Activated CD8-positive, alpha-beta memory T cell treated with anti-CD3 and anti-CD28 coated beads, Interleukin-2, amount 10 ng/mL, durations not matched to agents 7 days and 5 days (primary cell): ENCODE measurements at regions not wholly inside any gene's neighbourhood (a gene's known extent, or its start where the extent isn't known, plus 50 kb on each side); places are given as distances from the start of the nearest gene placed in this dataset.

Source experiments
- ATAC-seq: fragments of 150-1000 bp; cut with Tn5 transposase; one replicate; pipeline ENCODE4 v1.10.0; 2021; ENCODE audit warnings: moderate library complexity
- CTCF ChIA-PET: fragments of 350-600 bp; sonication (Branson Sonifier 250); formaldehyde crosslinking; loops from one replicate; lab custom pipeline; 2021; ENCODE audit warnings: antibody characterized with exemption; lab: Charles Lee
- DNase-seq: peaks from one replicate; pipeline ENCODE4 v3.0.0-alpha.2; 2020
- H3K27ac Mint-ChIP-seq: one replicate; pipeline ENCODE4 v1.8.0; 2021; ENCODE audit warnings: mild to moderate bottlenecking, mixed read lengths
- H3K27me3 Mint-ChIP-seq: one replicate; pipeline ENCODE4 v1.8.0; 2021; ENCODE audit warnings: mixed read lengths
- H3K36me3 Mint-ChIP-seq: one replicate; pipeline ENCODE4 v1.8.0; 2021; ENCODE audit warnings: mild to moderate bottlenecking, mixed read lengths
- H3K4me1 Mint-ChIP-seq: one replicate; pipeline ENCODE4 v1.8.0; 2021; ENCODE audit warnings: mixed read lengths
- H3K4me3 Mint-ChIP-seq: one replicate; pipeline ENCODE4 v1.8.0; 2021; ENCODE audit warnings: mild to moderate bottlenecking, moderate library complexity, mixed read lengths
- H3K9me3 Mint-ChIP-seq: one replicate; pipeline ENCODE4 v1.8.0; 2022; ENCODE audit warnings: low read depth, mixed read lengths

GRCh38 chr5:118711727-118712126 lies 276.6 kb downstream of the DTWD2 start:
- H3K9me3 Mint-ChIP-seq, result peaks cover 3% of the 10 kb centered on the region
- H3K36me3 Mint-ChIP-seq, result no peaks in the 10 kb centered on the region
- no peak for DNase-seq
- CTCF ChIA-PET, result no interaction called here
- H3K4me1 Mint-ChIP-seq, result no peaks in the 10 kb centered on the region
- no peak for ATAC-seq
- H3K4me3 Mint-ChIP-seq, result no peak overlapping the region
- no peak overlapping the region for H3K27ac Mint-ChIP-seq
- H3K27me3 Mint-ChIP-seq, result no peaks in the 10 kb centered on the region

GRCh38 chr5:118705959-118706667 lies 282.2 kb downstream of the DTWD2 start:
- Mint-ChIP-seq H3K36me3 (no peaks in the 10 kb centered on the region), H3K9me3 (peaks cover 7% of the 10 kb centered on the region), H3K27me3 (no peaks in the 10 kb centered on the region), H3K27ac (no peak overlapping the region), H3K4me3 (no peak overlapping the region), H3K4me1 (no peaks in the 10 kb centered on the region)
- no peak for DNase-seq
- CTCF ChIA-PET, result no interaction called here
- ATAC-seq, result no peak

DNA sequence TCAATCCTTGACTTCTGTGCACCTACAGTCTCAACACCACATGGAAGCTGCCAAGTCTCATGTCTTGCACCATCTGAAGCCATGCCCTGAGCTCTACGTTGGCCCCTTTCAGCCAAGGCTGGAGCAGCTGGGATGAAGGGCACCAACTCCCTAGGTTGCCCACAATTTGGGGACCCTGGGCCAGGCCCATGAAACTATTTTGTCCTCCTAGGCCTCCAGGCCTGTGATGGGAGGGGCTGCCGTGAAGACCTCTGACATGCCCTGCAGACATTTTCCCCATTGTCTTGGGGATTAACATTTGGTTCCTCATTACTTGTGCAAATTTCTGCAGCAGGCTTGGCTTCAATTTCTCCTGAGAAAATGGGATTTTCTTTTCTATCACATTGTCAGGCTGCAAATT lies 285.1 kb downstream of the DTWD2 start:
- DNase-seq (no peak), ATAC-seq (no peak)
- peaks cover 9% of the 10 kb centered on the region for H3K9me3 Mint-ChIP-seq
- no peak overlapping the region for H3K27ac Mint-ChIP-seq
- H3K4me3 Mint-ChIP-seq, result no peak overlapping the region
- CTCF ChIA-PET, result no interaction called here
- H3K4me1 Mint-ChIP-seq, result no peaks in the 10 kb centered on the region
- H3K27me3 Mint-ChIP-seq, result no peaks in the 10 kb centered on the region
- no peaks in the 10 kb centered on the region for H3K36me3 Mint-ChIP-seq

DNA sequence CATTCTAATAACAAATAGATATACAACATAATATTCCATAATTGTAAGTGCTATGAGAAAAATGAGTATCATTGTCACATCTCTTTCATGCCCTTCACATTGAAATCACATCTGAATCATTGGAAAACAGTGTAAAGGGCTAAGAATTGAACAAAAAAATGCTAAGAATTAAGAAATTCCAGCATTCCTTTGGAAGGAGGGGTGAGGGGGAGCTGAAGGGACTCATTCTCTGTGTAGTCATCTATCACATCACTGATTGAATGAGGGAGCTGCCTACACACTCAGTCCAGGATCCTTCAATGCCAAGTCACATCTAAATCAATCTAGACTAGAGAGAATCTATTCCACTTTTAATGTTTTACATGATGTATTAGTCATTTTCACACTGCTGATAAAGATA lies 286.6 kb downstream of the DTWD2 start:
- Mint-ChIP-seq H3K36me3 (no peaks in the 10 kb centered on the region), H3K4me1 (no peaks in the 10 kb centered on the region), H3K4me3 (no peak overlapping the region), H3K9me3 (peaks cover 9% of the 10 kb centered on the region), H3K27ac (no peak overlapping the region), H3K27me3 (no peaks in the 10 kb centered on the region)
- no peak for ATAC-seq
- CTCF ChIA-PET, result no interaction called here
- DNase-seq, result no peak

GRCh38 chr5:118700510-118700909 lies 287.8 kb downstream of the DTWD2 start:
- H3K4me1 Mint-ChIP-seq, result no peaks in the 10 kb centered on the region
- H3K27me3 Mint-ChIP-seq, result no peaks in the 10 kb centered on the region
- DNase-seq, result no peak
- no peak for ATAC-seq
- H3K4me3 Mint-ChIP-seq, result no peak overlapping the region
- CTCF ChIA-PET, result no interaction called here
- H3K36me3 Mint-ChIP-seq, result no peaks in the 10 kb centered on the region
- H3K27ac Mint-ChIP-seq, result no peak overlapping the region
- peaks cover 9% of the 10 kb centered on the region for H3K9me3 Mint-ChIP-seq

GRCh38 chr5:118698774-118699173 lies 289.6 kb downstream of the DTWD2 start:
- ATAC-seq, result no peak
- no peak overlapping the region for H3K27ac Mint-ChIP-seq
- no peak overlapping the region for H3K4me3 Mint-ChIP-seq
- no peaks in the 10 kb centered on the region for H3K36me3 Mint-ChIP-seq
- no peak for DNase-seq
- peaks cover 5% of the 10 kb centered on the region for H3K9me3 Mint-ChIP-seq
- H3K27me3 Mint-ChIP-seq, result no peaks in the 10 kb centered on the region
- CTCF ChIA-PET, result no interaction called here
- no peaks in the 10 kb centered on the region for H3K4me1 Mint-ChIP-seq

DNA sequence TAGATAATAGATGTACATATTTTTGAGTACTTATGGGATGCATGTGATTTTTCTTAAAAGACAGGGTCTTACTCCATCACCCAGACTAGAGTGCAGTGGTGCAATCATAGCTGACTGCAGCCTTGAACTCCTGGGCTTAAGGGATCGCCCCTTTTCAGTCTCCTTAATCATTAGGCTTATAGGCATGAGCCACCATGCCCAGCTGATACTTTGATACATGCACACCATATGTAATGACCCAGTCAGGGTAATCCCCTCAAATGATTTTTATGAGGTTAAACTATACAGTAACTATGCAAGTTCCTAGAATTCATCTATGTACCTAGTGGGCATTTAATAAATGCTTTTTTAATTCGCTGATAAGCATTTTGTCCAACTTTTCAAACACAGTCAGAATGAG lies 292.3 kb downstream of the DTWD2 start:
- Mint-ChIP-seq H3K36me3 (no peaks in the 10 kb centered on the region), H3K4me3 (no peak overlapping the region), H3K27ac (no peak overlapping the region), H3K9me3 (peaks cover 2% of the 10 kb centered on the region), H3K27me3 (no peaks in the 10 kb centered on the region), H3K4me1 (no peaks in the 10 kb centered on the region)
- no peak for ATAC-seq
- no peak for DNase-seq
- CTCF ChIA-PET, result no interaction called here

DNA sequence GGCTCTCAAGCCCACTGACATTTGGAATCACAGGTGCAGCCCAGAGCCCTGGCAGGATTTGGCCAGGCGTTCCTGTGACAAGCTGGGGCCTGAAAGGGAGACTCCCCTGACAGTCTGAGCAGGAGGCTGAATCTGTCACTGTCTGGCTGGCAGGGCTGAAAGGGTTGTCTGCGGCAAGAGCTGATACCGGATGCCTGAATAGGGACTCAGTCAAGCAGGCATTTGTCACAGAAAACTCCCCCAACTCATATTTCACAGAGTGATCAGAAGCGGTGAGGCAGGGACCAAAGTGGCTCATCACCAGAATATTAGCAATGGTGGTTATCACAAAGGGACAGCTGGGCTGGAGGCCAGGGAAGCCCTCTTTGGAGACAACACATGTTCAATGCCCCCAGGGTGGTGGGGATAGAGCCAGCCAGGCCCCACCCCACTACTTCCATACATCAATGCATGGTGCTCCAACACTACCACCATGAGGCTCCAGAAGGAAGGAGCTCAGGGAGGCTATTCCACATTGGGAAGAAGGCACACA lies 295.5 kb downstream of the DTWD2 start:
- no peak overlapping the region for H3K4me3 Mint-ChIP-seq
- no peak overlapping the region for H3K27ac Mint-ChIP-seq
- no peaks in the 10 kb centered on the region for H3K9me3 Mint-ChIP-seq
- DNase-seq, result no peak
- H3K36me3 Mint-ChIP-seq, result no peaks in the 10 kb centered on the region
- H3K27me3 Mint-ChIP-seq, result no peaks in the 10 kb centered on the region
- CTCF ChIA-PET, result no interaction called here
- H3K4me1 Mint-ChIP-seq, result no peaks in the 10 kb centered on the region
- ATAC-seq, result no peak

- Mint-ChIP-seq H3K27ac (no peak overlapping the region), H3K27me3 (no peaks in the 10 kb centered on the region), H3K4me3 (no peak overlapping the region), H3K36me3 (no peaks in the 10 kb centered on the region), H3K4me1 (no peaks in the 10 kb centered on the region), H3K9me3 (no peaks in the 10 kb centered on the region)
- CTCF ChIA-PET, result no interaction called here
- DNase-seq (no peak), ATAC-seq (no peak)
Observed at GRCh38 chr5:118687661-118688621, 300.4 kb downstream of the DTWD2 start.

DNA sequence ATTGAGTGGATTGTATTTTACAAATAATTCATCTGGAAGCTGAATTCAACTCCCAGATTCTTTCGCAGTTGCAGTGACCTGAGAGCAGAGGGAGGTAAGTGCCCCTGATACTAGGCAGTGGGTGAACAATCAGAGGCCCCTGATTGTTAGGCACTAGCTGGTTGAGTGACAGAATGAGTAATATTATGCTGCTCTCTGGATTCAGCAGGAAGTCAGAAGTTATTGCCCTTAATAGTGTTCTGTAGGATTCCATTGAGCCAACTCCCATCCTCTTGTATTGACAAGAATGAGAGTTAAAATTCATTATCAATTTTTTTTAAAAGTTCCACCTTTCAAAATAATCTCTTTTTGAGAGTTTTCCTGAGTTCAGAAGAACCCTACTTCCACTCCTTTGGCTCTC lies 301.2 kb downstream of the DTWD2 start:
- ATAC-seq, result no peak
- Mint-ChIP-seq H3K27me3 (no peaks in the 10 kb centered on the region), H3K27ac (no peak overlapping the region), H3K36me3 (no peaks in the 10 kb centered on the region), H3K4me3 (no peak overlapping the region), H3K4me1 (no peaks in the 10 kb centered on the region), H3K9me3 (no peaks in the 10 kb centered on the region)
- CTCF ChIA-PET, result no interaction called here
- no peak for DNase-seq

- Mint-ChIP-seq H3K9me3 (no peaks in the 10 kb centered on the region), H3K27ac (no peak overlapping the region), H3K36me3 (no peaks in the 10 kb centered on the region), H3K27me3 (no peaks in the 10 kb centered on the region), H3K4me3 (no peak overlapping the region), H3K4me1 (no peaks in the 10 kb centered on the region)
- DNase-seq (no peak), ATAC-seq (no peak)
- CTCF ChIA-PET, result no interaction called here
Observed at GRCh38 chr5:118681655-118682054, 306.7 kb downstream of the DTWD2 start.

DNA sequence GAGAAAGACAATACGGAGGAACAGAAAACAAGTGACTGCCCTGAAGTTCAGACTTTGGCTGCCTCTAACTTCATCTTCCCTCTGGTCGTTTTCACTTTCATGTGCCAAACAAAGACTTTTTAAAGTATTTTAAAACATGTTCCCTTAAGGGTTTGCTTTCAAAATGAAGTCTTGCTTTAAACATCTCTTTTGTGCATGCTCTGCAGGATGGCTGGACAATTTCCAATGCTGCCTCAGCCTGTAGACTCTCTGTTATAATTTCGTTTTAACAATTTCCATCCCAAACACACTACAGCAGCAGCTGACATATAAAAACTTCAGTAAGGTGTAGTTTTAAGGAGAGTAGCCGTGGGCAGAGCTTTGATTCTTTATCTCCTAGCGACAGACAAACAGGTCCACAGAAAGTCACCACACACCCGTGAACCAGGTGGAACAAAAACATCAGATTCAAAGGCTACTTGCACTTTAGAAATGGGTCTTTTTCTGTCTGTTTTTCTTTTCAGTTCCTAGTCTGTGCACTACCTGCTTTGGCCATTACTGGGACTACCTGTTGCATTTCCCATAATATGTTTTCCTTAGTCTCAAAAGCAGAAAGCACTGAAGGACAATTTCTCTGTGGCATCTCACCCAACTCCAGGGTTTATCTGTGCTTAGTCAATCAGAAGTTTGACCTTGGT lies 308.9 kb downstream of the DTWD2 start:
- no peaks in the 10 kb centered on the region for H3K27me3 Mint-ChIP-seq
- DNase-seq (no peak), ATAC-seq (no peak)
- H3K4me1 Mint-ChIP-seq, result no peaks in the 10 kb centered on the region
- CTCF ChIA-PET, result no interaction called here
- H3K27ac Mint-ChIP-seq, result no peak overlapping the region
- no peaks in the 10 kb centered on the region for H3K9me3 Mint-ChIP-seq
- H3K4me3 Mint-ChIP-seq, result no peak overlapping the region
- no peaks in the 10 kb centered on the region for H3K36me3 Mint-ChIP-seq

- no peaks in the 10 kb centered on the region for H3K36me3 Mint-ChIP-seq
- no peaks in the 10 kb centered on the region for H3K4me1 Mint-ChIP-seq
- no peaks in the 10 kb centered on the region for H3K9me3 Mint-ChIP-seq
- no peak overlapping the region for H3K4me3 Mint-ChIP-seq
- H3K27ac Mint-ChIP-seq, result no peak overlapping the region
- ATAC-seq (no peak), DNase-seq (no peak)
- H3K27me3 Mint-ChIP-seq, result no peaks in the 10 kb centered on the region
- CTCF ChIA-PET, result no interaction called here
Observed at GRCh38 chr5:118678746-118679145, 309.6 kb downstream of the DTWD2 start.
